ENCODE measurements at regions not wholly inside any gene's neighbourhood (a gene's known extent, or its start where the extent isn't known, plus 50 kb on each side); places are given as distances from the start of the nearest gene placed in this dataset.

DNA sequence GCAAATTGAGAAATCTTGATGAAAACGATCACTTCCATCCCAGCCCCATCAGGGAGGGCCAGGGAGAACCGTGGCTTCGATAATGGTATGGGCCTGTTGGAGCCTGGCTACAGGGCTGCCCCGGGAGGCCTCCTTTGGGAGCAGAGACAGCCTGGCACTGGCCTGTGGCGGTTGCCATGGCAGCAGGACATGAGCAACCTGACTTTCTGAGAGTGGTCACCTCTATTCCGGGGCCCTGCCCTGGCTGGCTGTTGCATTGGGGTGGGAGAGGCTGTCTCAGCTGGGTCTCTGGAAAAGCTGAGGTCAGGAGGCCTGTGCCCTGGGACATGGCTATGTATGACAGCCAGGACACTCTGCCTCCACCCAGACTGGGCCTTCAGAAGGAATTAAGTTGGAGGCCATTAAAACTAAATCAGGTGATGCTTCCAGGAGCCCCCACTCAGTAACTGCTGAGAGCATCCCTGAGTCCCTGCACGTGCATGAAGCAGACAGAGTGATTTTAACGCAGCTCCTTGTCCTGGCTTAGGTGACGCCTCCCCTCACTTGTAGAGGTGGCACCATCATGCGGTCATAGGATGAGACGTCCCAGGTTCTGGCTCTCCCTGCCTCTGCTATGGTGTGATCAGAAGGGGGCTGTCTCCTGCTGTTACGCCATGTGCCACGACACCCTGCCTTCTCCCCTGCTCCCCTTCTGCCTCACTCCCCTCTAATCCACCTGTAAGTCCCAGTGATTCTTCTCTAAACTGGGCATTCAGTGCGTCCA is 126.3 kb downstream of the SLC25A47 start:
- Histone ChIP-seq H2AFZ (ENCODE audit: low read depth, low read length) (no peak overlapping the region), H3K27ac (ENCODE audit: low read depth, low read length) (no peak overlapping the region), H3K9ac (ENCODE audit: low read length) (no peak overlapping the region), H3K79me2 (ENCODE audit: insufficient read depth, low read length) (no peaks in the 10 kb centered on the region), H3K9me3 (ENCODE audit: insufficient read depth, low read depth, low read length) (no peaks in the 10 kb centered on the region), H4K20me1 (ENCODE audit: insufficient read depth, low read length) (peaks cover 9% of the 10 kb centered on the region), H3K4me3 (ENCODE audit: insufficient read depth, low read depth, low read length) (no peak overlapping the region), H3K4me2 (ENCODE audit: low read length) (no peak overlapping the region), H3K36me3 (ENCODE audit: insufficient read depth, low read length) (no peaks in the 10 kb centered on the region), H3K4me1 (ENCODE audit: insufficient read depth, low read length) (no peaks in the 10 kb centered on the region), H3K27me3 (ENCODE audit: insufficient read depth, low read length) (no peaks in the 10 kb centered on the region)
- Mint-ChIP-seq H3K4me1 (ENCODE audit: low read depth, unreplicated experiment) (peaks cover 5% of the 10 kb centered on the region), H3K27ac (ENCODE audit: unreplicated experiment) (no peak overlapping the region), H3K36me3 (ENCODE audit: low read depth, unreplicated experiment) (peaks cover 6% of the 10 kb centered on the region), H3K4me3 (ENCODE audit: unreplicated experiment) (no peak overlapping the region), H3K9me3 (ENCODE audit: unreplicated experiment) (no peaks in the 10 kb centered on the region), H3K27me3 (ENCODE audit: low read depth, unreplicated experiment) (no peaks in the 10 kb centered on the region)
- TF ChIP-seq EZH2 (IDR thresholded peaks at IDR 0.05; ENCODE audit: insufficient read depth, low read length), result no peak
- TF ChIP-seq, protein P1, sequence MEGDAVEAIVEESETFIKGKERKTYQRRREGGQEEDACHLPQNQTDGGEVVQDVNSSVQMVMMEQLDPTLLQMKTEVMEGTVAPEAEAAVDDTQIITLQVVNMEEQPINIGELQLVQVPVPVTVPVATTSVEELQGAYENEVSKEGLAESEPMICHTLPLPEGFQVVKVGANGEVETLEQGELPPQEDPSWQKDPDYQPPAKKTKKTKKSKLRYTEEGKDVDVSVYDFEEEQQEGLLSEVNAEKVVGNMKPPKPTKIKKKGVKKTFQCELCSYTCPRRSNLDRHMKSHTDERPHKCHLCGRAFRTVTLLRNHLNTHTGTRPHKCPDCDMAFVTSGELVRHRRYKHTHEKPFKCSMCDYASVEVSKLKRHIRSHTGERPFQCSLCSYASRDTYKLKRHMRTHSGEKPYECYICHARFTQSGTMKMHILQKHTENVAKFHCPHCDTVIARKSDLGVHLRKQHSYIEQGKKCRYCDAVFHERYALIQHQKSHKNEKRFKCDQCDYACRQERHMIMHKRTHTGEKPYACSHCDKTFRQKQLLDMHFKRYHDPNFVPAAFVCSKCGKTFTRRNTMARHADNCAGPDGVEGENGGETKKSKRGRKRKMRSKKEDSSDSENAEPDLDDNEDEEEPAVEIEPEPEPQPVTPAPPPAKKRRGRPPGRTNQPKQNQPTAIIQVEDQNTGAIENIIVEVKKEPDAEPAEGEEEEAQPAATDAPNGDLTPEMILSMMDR (IDR thresholded peaks at IDR 0.05; ENCODE audit: insufficient read depth, low read depth, low read length), result no peak
- FAIRE-seq (no peak), DNase-seq (ENCODE audit: low read depth) (no peak)

- H3K9me3 ChIP-seq (ENCODE audit: insufficient read depth, low read depth, low read length), result no peaks in the 10 kb centered on the region
- H3K79me2 ChIP-seq (ENCODE audit: insufficient read depth, low read length), result no peaks in the 10 kb centered on the region
- H3K27ac ChIP-seq (ENCODE audit: low read depth, low read length), result no peak overlapping the region
- Mint-ChIP-seq H3K9me3 (ENCODE audit: unreplicated experiment) (no peaks in the 10 kb centered on the region), H3K36me3 (ENCODE audit: low read depth, unreplicated experiment) (peaks cover 6% of the 10 kb centered on the region), H3K27me3 (ENCODE audit: low read depth, unreplicated experiment) (no peaks in the 10 kb centered on the region), H3K27ac (ENCODE audit: unreplicated experiment) (no peak overlapping the region), H3K4me1 (ENCODE audit: low read depth, unreplicated experiment) (peaks cover under 1% of the 10 kb centered on the region), H3K4me3 (ENCODE audit: unreplicated experiment) (no peak overlapping the region)
- H3K4me1 ChIP-seq (ENCODE audit: insufficient read depth, low read length), result no peaks in the 10 kb centered on the region
- DNase-seq (ENCODE audit: low read depth) (no peak), FAIRE-seq (no peak)
- H3K36me3 ChIP-seq (ENCODE audit: insufficient read depth, low read length), result no peaks in the 10 kb centered on the region
- H3K9ac ChIP-seq (ENCODE audit: low read length), result no peak overlapping the region
- peaks cover 5% of the 10 kb centered on the region for H4K20me1 ChIP-seq (ENCODE audit: insufficient read depth, low read length)
- TF ChIP-seq EZH2 (IDR thresholded peaks at IDR 0.05; ENCODE audit: insufficient read depth, low read length), result no peak
- TF ChIP-seq, protein P1 (IDR thresholded peaks at IDR 0.05; ENCODE audit: insufficient read depth, low read depth, low read length), result no peak
- no peak overlapping the region for H3K4me2 ChIP-seq (ENCODE audit: low read length)
- H3K27me3 ChIP-seq (ENCODE audit: insufficient read depth, low read length), result no peaks in the 10 kb centered on the region
- no peak overlapping the region for H3K4me3 ChIP-seq (ENCODE audit: insufficient read depth, low read depth, low read length)
- no peak overlapping the region for H2AFZ ChIP-seq (ENCODE audit: low read depth, low read length)
Measured at GRCh38 chr14:100450049-100450448, 126.9 kb downstream of the SLC25A47 start.

GRCh38 chr14:100450736-100451135 is 127.6 kb downstream of the SLC25A47 start:
- no peak overlapping the region for H3K4me3 ChIP-seq (ENCODE audit: insufficient read depth, low read depth, low read length)
- Mint-ChIP-seq H3K36me3 (ENCODE audit: low read depth, unreplicated experiment) (peaks cover 6% of the 10 kb centered on the region), H3K27ac (ENCODE audit: unreplicated experiment) (no peak overlapping the region), H3K27me3 (ENCODE audit: low read depth, unreplicated experiment) (no peaks in the 10 kb centered on the region), H3K4me1 (ENCODE audit: low read depth, unreplicated experiment) (no peaks in the 10 kb centered on the region), H3K9me3 (ENCODE audit: unreplicated experiment) (no peaks in the 10 kb centered on the region), H3K4me3 (ENCODE audit: unreplicated experiment) (no peak overlapping the region)
- no peak overlapping the region for H3K9ac ChIP-seq (ENCODE audit: low read length)
- H2AFZ ChIP-seq (ENCODE audit: low read depth, low read length), result no peak overlapping the region
- no peaks in the 10 kb centered on the region for H3K9me3 ChIP-seq (ENCODE audit: insufficient read depth, low read depth, low read length)
- FAIRE-seq (no peak), DNase-seq (ENCODE audit: low read depth) (no peak)
- H4K20me1 ChIP-seq (ENCODE audit: insufficient read depth, low read length), result peaks cover 5% of the 10 kb centered on the region
- no peaks in the 10 kb centered on the region for H3K27me3 ChIP-seq (ENCODE audit: insufficient read depth, low read length)
- H3K27ac ChIP-seq (ENCODE audit: low read depth, low read length), result no peak overlapping the region
- TF ChIP-seq, protein P1 (IDR thresholded peaks at IDR 0.05; ENCODE audit: insufficient read depth, low read depth, low read length), result no peak
- no peak for TF ChIP-seq EZH2 (IDR thresholded peaks at IDR 0.05; ENCODE audit: insufficient read depth, low read length)
- no peaks in the 10 kb centered on the region for H3K36me3 ChIP-seq (ENCODE audit: insufficient read depth, low read length)
- no peaks in the 10 kb centered on the region for H3K79me2 ChIP-seq (ENCODE audit: insufficient read depth, low read length)
- H3K4me1 ChIP-seq (ENCODE audit: insufficient read depth, low read length), result no peaks in the 10 kb centered on the region
- H3K4me2 ChIP-seq (ENCODE audit: low read length), result no peak overlapping the region
